ENCODE measurements at regions not wholly inside any gene's neighbourhood (a gene's known extent, or its start where the extent isn't known, plus 50 kb on each side); places are given as distances from the start of the nearest gene placed in this dataset.

GRCh38 chr16:26744430-26744829 lies 322.3 kb upstream of the C16orf82 start:
- TF ChIP-seq, protein P1, sequence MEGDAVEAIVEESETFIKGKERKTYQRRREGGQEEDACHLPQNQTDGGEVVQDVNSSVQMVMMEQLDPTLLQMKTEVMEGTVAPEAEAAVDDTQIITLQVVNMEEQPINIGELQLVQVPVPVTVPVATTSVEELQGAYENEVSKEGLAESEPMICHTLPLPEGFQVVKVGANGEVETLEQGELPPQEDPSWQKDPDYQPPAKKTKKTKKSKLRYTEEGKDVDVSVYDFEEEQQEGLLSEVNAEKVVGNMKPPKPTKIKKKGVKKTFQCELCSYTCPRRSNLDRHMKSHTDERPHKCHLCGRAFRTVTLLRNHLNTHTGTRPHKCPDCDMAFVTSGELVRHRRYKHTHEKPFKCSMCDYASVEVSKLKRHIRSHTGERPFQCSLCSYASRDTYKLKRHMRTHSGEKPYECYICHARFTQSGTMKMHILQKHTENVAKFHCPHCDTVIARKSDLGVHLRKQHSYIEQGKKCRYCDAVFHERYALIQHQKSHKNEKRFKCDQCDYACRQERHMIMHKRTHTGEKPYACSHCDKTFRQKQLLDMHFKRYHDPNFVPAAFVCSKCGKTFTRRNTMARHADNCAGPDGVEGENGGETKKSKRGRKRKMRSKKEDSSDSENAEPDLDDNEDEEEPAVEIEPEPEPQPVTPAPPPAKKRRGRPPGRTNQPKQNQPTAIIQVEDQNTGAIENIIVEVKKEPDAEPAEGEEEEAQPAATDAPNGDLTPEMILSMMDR (IDR thresholded peaks at IDR 0.05) = no peak
- Histone ChIP-seq H3K9ac (ENCODE audit: low read depth in 2 of 2, low read length in 2 of 2) (no peak overlapping the region), H3K4me1 (no peaks in the 10 kb centered on the region), H3K4me3 (no peak overlapping the region), H3K27me3 (no peaks in the 10 kb centered on the region), H3K27ac (no peak overlapping the region), H3K9me3 (no peaks in the 10 kb centered on the region), H3K36me3 (no peaks in the 10 kb centered on the region)
- DNase-seq = no peak
- intact Hi-C loops (cut with DNase I) = no loop called here

DNA sequence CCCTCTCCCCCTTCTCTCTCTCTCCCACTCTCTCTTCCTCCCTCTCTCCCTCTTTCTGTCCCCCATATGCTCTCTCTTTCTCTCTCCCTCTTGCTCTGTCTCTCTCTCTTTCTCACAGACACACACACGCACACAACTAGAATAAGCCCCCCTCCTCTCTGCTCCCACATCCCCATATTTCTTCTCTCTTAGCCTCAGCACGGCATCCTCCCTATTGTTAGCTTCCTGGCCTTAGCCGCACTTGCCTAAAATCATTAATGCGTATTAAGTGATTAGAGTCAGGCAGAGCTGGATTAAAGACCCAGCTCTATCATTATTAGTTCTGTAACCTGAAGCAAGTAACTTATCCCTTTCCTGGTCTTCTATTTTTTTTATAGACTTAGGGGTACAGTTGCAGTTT lies 319.0 kb upstream of the C16orf82 start:
- no peak overlapping the region for H3K9ac ChIP-seq (ENCODE audit: low read depth in 2 of 2, low read length in 2 of 2)
- H3K27ac ChIP-seq = no peak overlapping the region
- no peak overlapping the region for H3K4me3 ChIP-seq
- H3K27me3 ChIP-seq = no peaks in the 10 kb centered on the region
- intact Hi-C loops (cut with DNase I) = no loop called here
- no peaks in the 10 kb centered on the region for H3K9me3 ChIP-seq
- DNase-seq = no peak
- TF ChIP-seq, protein P1 (IDR thresholded peaks at IDR 0.05) = no peak
- no peaks in the 10 kb centered on the region for H3K4me1 ChIP-seq
- no peaks in the 10 kb centered on the region for H3K36me3 ChIP-seq

- TF ChIP-seq, protein P1 (IDR thresholded peaks at IDR 0.05) = no peak
- intact Hi-C loops (cut with DNase I) = no loop called here
- Histone ChIP-seq H3K27me3 (no peaks in the 10 kb centered on the region), H3K4me3 (no peak overlapping the region), H3K4me1 (no peaks in the 10 kb centered on the region), H3K9ac (ENCODE audit: low read depth in 2 of 2, low read length in 2 of 2) (no peak overlapping the region), H3K27ac (no peak overlapping the region), H3K9me3 (no peaks in the 10 kb centered on the region), H3K36me3 (no peaks in the 10 kb centered on the region)
- DNase-seq = no peak
Observed at GRCh38 chr16:26749072-26749471, 317.7 kb upstream of the C16orf82 start.

DNA sequence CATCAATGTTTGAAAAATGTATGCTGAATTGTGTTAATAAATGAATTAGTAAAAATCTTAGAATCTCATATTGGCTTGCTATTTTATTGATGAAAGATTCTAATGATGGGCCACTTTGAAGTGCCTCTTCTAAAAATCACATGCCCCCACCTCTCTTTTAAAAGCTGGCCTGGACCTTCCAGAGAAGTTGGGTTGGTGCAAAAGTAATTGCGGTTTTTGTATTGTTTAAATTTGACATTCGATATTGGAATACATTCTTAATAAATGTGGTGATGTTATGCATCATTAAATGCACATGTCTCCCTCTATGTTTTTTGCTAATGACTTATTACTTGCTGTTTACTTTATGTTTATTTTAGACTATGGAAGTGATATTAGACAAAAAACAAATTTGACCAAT lies 314.6 kb upstream of the C16orf82 start:
- Histone ChIP-seq H3K36me3 (no peaks in the 10 kb centered on the region), H3K9ac (ENCODE audit: low read depth in 2 of 2, low read length in 2 of 2) (no peak overlapping the region), H3K4me3 (no peak overlapping the region), H3K4me1 (no peaks in the 10 kb centered on the region), H3K27ac (no peak overlapping the region), H3K9me3 (no peaks in the 10 kb centered on the region), H3K27me3 (no peaks in the 10 kb centered on the region)
- TF ChIP-seq, protein P1 (IDR thresholded peaks at IDR 0.05) = no peak
- intact Hi-C loops (cut with DNase I) = no loop called here
- DNase-seq = no peak

GRCh38 chr16:26756633-26757032 lies 310.1 kb upstream of the C16orf82 start:
- no peaks in the 10 kb centered on the region for H3K4me1 ChIP-seq
- TF ChIP-seq, protein P1 (IDR thresholded peaks at IDR 0.05) = no peak
- no peak overlapping the region for H3K4me3 ChIP-seq
- no peak for DNase-seq
- intact Hi-C loops (cut with DNase I) = no loop called here
- no peaks in the 10 kb centered on the region for H3K9me3 ChIP-seq
- no peaks in the 10 kb centered on the region for H3K36me3 ChIP-seq
- H3K27me3 ChIP-seq = no peaks in the 10 kb centered on the region
- H3K9ac ChIP-seq (ENCODE audit: low read depth in 2 of 2, low read length in 2 of 2) = no peak overlapping the region
- H3K27ac ChIP-seq = no peak overlapping the region

- TF ChIP-seq, protein P1 (IDR thresholded peaks at IDR 0.05) = no peak
- no peak for DNase-seq
- intact Hi-C loops (cut with DNase I) = no loop called here
- H3K27ac ChIP-seq = no peak overlapping the region
- H3K27me3 ChIP-seq = no peaks in the 10 kb centered on the region
- no peak overlapping the region for H3K4me3 ChIP-seq
- no peaks in the 10 kb centered on the region for H3K36me3 ChIP-seq
- no peaks in the 10 kb centered on the region for H3K9me3 ChIP-seq
- no peak overlapping the region for H3K9ac ChIP-seq (ENCODE audit: low read depth in 2 of 2, low read length in 2 of 2)
- H3K4me1 ChIP-seq = no peaks in the 10 kb centered on the region
Observed at GRCh38 chr16:26762594-26762993, 304.1 kb upstream of the C16orf82 start.
